HCT116 (cell line): ENCODE measurements at regions not wholly inside any gene's neighbourhood (a gene's known extent, or its start where the extent isn't known, plus 50 kb on each side); places are given as distances from the start of the nearest gene placed in this dataset.

Source experiments
- ATAC-seq: fragments of 200-7000 bp; cut with Tn5 transposase; 2 replicates; pipeline ENCODE4 v1.9.1; 2020; ENCODE audit warnings: mild to moderate bottlenecking, moderate library complexity
- BruUV-seq: library from RNA; stranded (reverse); fragments of 400-500 nt; replicated peaks from 2 replicates; lab custom pipeline; 2021; lab: Mats Ljungman, UMichigan
- CTCF ChIA-PET: fragments of 300-600 bp; sonication (Branson Sonifier 250); formaldehyde crosslinking; loops from one replicate; lab custom pipeline; 2021; ENCODE audit warnings: antibody characterized with exemption; lab: Charles Lee
- POLR2A ChIA-PET: fragments of 300-600, 350-600 bp; sonication (Branson Sonifier 250); formaldehyde crosslinking; loops from one replicate; lab custom pipeline; 2021; ENCODE audit warnings: antibody characterized with exemption; lab: Charles Lee
- RAD21 ChIA-PET, 2 experiments: fragments of 300-600 bp; sonication (Branson Sonifier 250); formaldehyde crosslinking; loops; one replicate each; lab custom pipeline; 2023; ENCODE audit warnings: low total read pairs in 2 of 2; ENCODE audit not compliant: uncharacterized antibody in 2 of 2, unreplicated experiment in 2 of 2, low non-redundant PET in 1 of 2; lab: Charles Lee
- DNase-seq: peaks from one replicate; pipeline ENCODE4 v3.0.0-alpha.2; 2010; ENCODE audit warnings: low read depth, low spot score
- H2AFZ ChIP-seq: fragments of 200-600 bp; shearing (Covaris generic), sonication (generic); 2 replicates; pipeline ENCODE4 v1.6.1; 2017; ENCODE audit warnings: low read depth, mixed run types, mixed read lengths, antibody characterized with exemption, low read length; ENCODE audit not compliant: poor library complexity, severe bottlenecking
- H3K27ac ChIP-seq: 2 replicates; pipeline ENCODE4 v1.5.1; 2012; ENCODE audit warnings: low read depth, low read length
- H3K27me3 ChIP-seq: fragments of 200-600 bp; sonication (generic); 2 replicates; pipeline ENCODE4 v1.6.1; 2016; ENCODE audit warnings: mixed run types, low read length, mixed read lengths; ENCODE audit not compliant: insufficient read depth
- H3K36me3 ChIP-seq, 2 experiments: fragments of 200-500 bp in 1 of 2; fragments of 200-600 bp in 1 of 2; sonication (Bioruptor generic) in 1 of 2; sonication (generic) in 1 of 2; 2 replicates each; pipeline versions ENCODE4 v1.5.1 to v1.6.1; 2014 to 2016; ENCODE audit warnings: low read length in 2 of 2, inconsistent platforms in 1 of 2, mixed read lengths in 1 of 2, mixed run types in 1 of 2; ENCODE audit not compliant: insufficient read depth in 2 of 2, control insufficient read depth in 1 of 2
- H3K4me1 ChIP-seq, 2 experiments: fragments of 200-600 bp in 1 of 2; sonication (generic) in 1 of 2; 2 replicates each; pipeline versions ENCODE4 v1.5.1 to v1.6.1; 2012 to 2017; ENCODE audit warnings: low read length in 2 of 2, inconsistent platforms in 1 of 2, mild to moderate bottlenecking in 1 of 2, mixed read lengths in 1 of 2, mixed run types in 1 of 2, moderate library complexity in 1 of 2; ENCODE audit not compliant: insufficient read depth in 2 of 2, control insufficient read depth in 1 of 2
- H3K4me2 ChIP-seq: fragments of 200-600 bp; sonication (generic); 2 replicates; pipeline ENCODE4 v1.6.1; 2017; ENCODE audit warnings: mixed run types, low read length, mixed read lengths
- H3K4me3 ChIP-seq, 2 experiments: fragments of 200-600 bp in 1 of 2; sonication (generic) in 1 of 2; replicated peaks in 1 of 2; 2 replicates each; pipeline ENCODE4 v1.5.1; 2011 to 2016; ENCODE audit warnings: low read length in 2 of 2, control low read depth in 1 of 2, low read depth in 1 of 2, mild to moderate bottlenecking in 1 of 2, mixed read lengths in 1 of 2, mixed run types in 1 of 2
- H3K79me2 ChIP-seq: fragments of 200-600 bp; sonication (generic); 2 replicates; pipeline ENCODE4 v1.6.1; 2017; ENCODE audit warnings: mild to moderate bottlenecking, mixed run types, low read length, moderate library complexity, mixed read lengths; ENCODE audit not compliant: insufficient read depth
- H3K9ac ChIP-seq: fragments of 200-600 bp; sonication (generic); 2 replicates; pipeline ENCODE4 v1.6.1; 2016; ENCODE audit warnings: low read length, mixed read lengths
- H3K9me2 ChIP-seq: fragments of 200-600 bp; sonication (generic), shearing (Covaris generic); 2 replicates; pipeline ENCODE4 v1.6.1; 2017; ENCODE audit warnings: mixed run types, mild to moderate bottlenecking, moderate library complexity; ENCODE audit not compliant: insufficient read depth
- H3K9me3 ChIP-seq, 2 experiments: fragments of 200-500 bp in 1 of 2; fragments of 200-600 bp in 1 of 2; sonication (Bioruptor generic) in 1 of 2; sonication (generic) in 1 of 2; 2 replicates each; pipeline ENCODE4 v1.6.1; 2014 to 2017; ENCODE audit warnings: low read length in 2 of 2, mixed read lengths in 2 of 2, inconsistent platforms in 1 of 2, low read depth in 1 of 2, mild to moderate bottlenecking in 1 of 2, mixed run types in 1 of 2, moderate library complexity in 1 of 2; ENCODE audit not compliant: control insufficient read depth in 1 of 2, insufficient read depth in 1 of 2
- H4K20me1 ChIP-seq: fragments of 200-600 bp; sonication (generic), shearing (Covaris generic); 2 replicates; pipeline ENCODE4 v1.6.1; 2017; ENCODE audit warnings: mixed run types, mild to moderate bottlenecking, moderate library complexity; ENCODE audit not compliant: insufficient read depth
- CBX3 ChIP-seq: IDR thresholded peaks from 2 replicates; pipeline ENCODE4 v1.6.1; 2012; ENCODE audit warnings: low read depth
- CEBPB ChIP-seq: IDR thresholded peaks from 2 replicates; pipeline ENCODE4 v1.6.1; 2012; ENCODE audit warnings: low read depth
- ELF1 ChIP-seq: IDR thresholded peaks from 2 replicates; pipeline ENCODE4 v1.6.1; 2012; ENCODE audit warnings: low read depth, borderline replicate concordance
- FOSL1 ChIP-seq: IDR thresholded peaks from 2 replicates; pipeline ENCODE4 v1.6.1; 2012; ENCODE audit warnings: low read depth
- JUND ChIP-seq: IDR thresholded peaks from 2 replicates; pipeline ENCODE4 v1.6.1; 2012
- POLR2AphosphoS5 ChIP-seq: IDR thresholded peaks from 2 replicates; pipeline ENCODE4 v1.6.1; 2011; ENCODE audit warnings: mild to moderate bottlenecking, low read depth, low read length, moderate library complexity
- SP1 ChIP-seq: IDR thresholded peaks from 2 replicates; pipeline ENCODE4 v1.6.1; 2012; ENCODE audit warnings: low read depth
- SRF ChIP-seq: IDR thresholded peaks from 2 replicates; pipeline ENCODE4 v1.6.1; 2012; ENCODE audit warnings: low read depth
- TCF7L2 ChIP-seq: IDR thresholded peaks from 2 replicates; pipeline ENCODE4 v1.7.0; 2011; ENCODE audit warnings: borderline replicate concordance, inconsistent platforms; ENCODE audit not compliant: insufficient read depth, insufficient read length; ENCODE audit errors: extremely low read depth
- ZFX ChIP-seq: fragments of 450-650 bp; IDR thresholded peaks from 2 replicates; pipeline ENCODE4 v1.6.1; 2017
- intact Hi-C: fragments of 100-400 bp; cut with micrococcal nuclease; formaldehyde crosslinking; loops from 2 replicates; pipeline ENCODE4 v1.10.0; 2022
- TF ChIP-seq, protein P1 (sequence below): IDR thresholded peaks from 2 replicates; pipeline ENCODE4 v1.6.1; 2012
- TF ChIP-seq, protein P2 (sequence below): IDR thresholded peaks from 2 replicates; pipeline ENCODE4 v1.6.1; 2012; ENCODE audit warnings: low read depth
- TF ChIP-seq, protein P3 (sequence below), 3 experiments: fragments of 200-600 bp in 1 of 3; sonication (generic) in 1 of 3; IDR thresholded peaks in 2 of 3; conservative IDR thresholded peaks in 1 of 3; 2 replicates each; pipeline ENCODE4 v1.5.1; 2012 to 2017; ENCODE audit warnings: low read depth in 2 of 3, low read length in 2 of 3, antibody characterized with exemption in 1 of 3, borderline replicate concordance in 1 of 3, control low read depth in 1 of 3, mild to moderate bottlenecking in 1 of 3, mixed read lengths in 1 of 3, mixed run types in 1 of 3, moderate library complexity in 1 of 3; ENCODE audit not compliant: insufficient read depth in 1 of 3
- TF ChIP-seq, protein P4 (sequence below): IDR thresholded peaks from 2 replicates; pipeline ENCODE4 v1.6.1; 2011; ENCODE audit warnings: mild to moderate bottlenecking, low read length, moderate library complexity; ENCODE audit not compliant: insufficient replicate concordance; ENCODE audit errors: extremely low read depth
- TF ChIP-seq, protein P5 (sequence below): IDR thresholded peaks from 2 replicates; pipeline ENCODE4 v1.6.1; 2012

DNA sequence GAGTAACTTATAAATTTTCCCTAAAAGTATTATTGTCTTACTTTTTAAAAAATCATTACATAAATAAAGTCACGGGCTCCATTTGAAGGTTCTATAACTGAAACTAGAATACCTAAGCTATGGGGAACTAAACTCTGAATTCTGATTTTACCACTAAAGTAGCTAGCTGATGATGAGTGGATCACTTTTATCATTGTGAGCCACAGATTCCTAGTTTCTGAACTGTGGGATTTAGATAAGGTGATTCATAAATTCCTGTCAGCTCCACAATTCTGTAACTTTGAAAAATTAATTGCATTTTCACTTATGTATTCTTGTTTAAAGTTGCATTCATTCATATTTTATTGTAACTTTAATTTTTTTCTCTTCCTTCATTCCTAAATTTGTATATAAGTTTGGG, 540.9 kb downstream of the GBA3 start:
- Histone ChIP-seq H3K4me3 (no peak overlapping the region), H3K4me1 (no peaks in the 10 kb centered on the region), H3K36me3 (no peaks in the 10 kb centered on the region), H3K9me3 (peaks cover 9 to 10% of the 10 kb centered on the region in 2 experiments; a peak in 2 of 4 replicates), H4K20me1 (no peaks in the 10 kb centered on the region), H2AFZ (no peak overlapping the region), H3K27ac (no peak overlapping the region), H3K9me2 (no peaks in the 10 kb centered on the region), H3K27me3 (no peaks in the 10 kb centered on the region), H3K9ac (no peak overlapping the region), H3K4me2 (no peak overlapping the region), H3K79me2 (no peaks in the 10 kb centered on the region)
- ChIA-PET POLR2A (no interaction called here), CTCF (no interaction called here), RAD21 (no interaction called here)
- BruUV-seq: no TSS peak
- intact Hi-C loops: no loop called here
- DNase-seq (no peak), ATAC-seq (no peak)
- TF ChIP-seq ZFX: no peak
- TF ChIP-seq, protein P1, sequence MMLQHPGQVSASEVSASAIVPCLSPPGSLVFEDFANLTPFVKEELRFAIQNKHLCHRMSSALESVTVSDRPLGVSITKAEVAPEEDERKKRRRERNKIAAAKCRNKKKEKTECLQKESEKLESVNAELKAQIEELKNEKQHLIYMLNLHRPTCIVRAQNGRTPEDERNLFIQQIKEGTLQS: no peak
- TF ChIP-seq, protein P2, sequence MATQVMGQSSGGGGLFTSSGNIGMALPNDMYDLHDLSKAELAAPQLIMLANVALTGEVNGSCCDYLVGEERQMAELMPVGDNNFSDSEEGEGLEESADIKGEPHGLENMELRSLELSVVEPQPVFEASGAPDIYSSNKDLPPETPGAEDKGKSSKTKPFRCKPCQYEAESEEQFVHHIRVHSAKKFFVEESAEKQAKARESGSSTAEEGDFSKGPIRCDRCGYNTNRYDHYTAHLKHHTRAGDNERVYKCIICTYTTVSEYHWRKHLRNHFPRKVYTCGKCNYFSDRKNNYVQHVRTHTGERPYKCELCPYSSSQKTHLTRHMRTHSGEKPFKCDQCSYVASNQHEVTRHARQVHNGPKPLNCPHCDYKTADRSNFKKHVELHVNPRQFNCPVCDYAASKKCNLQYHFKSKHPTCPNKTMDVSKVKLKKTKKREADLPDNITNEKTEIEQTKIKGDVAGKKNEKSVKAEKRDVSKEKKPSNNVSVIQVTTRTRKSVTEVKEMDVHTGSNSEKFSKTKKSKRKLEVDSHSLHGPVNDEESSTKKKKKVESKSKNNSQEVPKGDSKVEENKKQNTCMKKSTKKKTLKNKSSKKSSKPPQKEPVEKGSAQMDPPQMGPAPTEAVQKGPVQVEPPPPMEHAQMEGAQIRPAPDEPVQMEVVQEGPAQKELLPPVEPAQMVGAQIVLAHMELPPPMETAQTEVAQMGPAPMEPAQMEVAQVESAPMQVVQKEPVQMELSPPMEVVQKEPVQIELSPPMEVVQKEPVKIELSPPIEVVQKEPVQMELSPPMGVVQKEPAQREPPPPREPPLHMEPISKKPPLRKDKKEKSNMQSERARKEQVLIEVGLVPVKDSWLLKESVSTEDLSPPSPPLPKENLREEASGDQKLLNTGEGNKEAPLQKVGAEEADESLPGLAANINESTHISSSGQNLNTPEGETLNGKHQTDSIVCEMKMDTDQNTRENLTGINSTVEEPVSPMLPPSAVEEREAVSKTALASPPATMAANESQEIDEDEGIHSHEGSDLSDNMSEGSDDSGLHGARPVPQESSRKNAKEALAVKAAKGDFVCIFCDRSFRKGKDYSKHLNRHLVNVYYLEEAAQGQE: no peak
- no peak for TF ChIP-seq FOSL1
- TF ChIP-seq POLR2AphosphoS5: no peak
- no peak for TF ChIP-seq JUND
- TF ChIP-seq SP1: no peak
- TF ChIP-seq CBX3: no peak
- TF ChIP-seq, protein P3, sequence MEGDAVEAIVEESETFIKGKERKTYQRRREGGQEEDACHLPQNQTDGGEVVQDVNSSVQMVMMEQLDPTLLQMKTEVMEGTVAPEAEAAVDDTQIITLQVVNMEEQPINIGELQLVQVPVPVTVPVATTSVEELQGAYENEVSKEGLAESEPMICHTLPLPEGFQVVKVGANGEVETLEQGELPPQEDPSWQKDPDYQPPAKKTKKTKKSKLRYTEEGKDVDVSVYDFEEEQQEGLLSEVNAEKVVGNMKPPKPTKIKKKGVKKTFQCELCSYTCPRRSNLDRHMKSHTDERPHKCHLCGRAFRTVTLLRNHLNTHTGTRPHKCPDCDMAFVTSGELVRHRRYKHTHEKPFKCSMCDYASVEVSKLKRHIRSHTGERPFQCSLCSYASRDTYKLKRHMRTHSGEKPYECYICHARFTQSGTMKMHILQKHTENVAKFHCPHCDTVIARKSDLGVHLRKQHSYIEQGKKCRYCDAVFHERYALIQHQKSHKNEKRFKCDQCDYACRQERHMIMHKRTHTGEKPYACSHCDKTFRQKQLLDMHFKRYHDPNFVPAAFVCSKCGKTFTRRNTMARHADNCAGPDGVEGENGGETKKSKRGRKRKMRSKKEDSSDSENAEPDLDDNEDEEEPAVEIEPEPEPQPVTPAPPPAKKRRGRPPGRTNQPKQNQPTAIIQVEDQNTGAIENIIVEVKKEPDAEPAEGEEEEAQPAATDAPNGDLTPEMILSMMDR (IDR thresholded peaks at IDR 0.05 in 2 of 3, conservative IDR thresholded peaks at IDR 0.05 in 1 of 3; ENCODE audit: borderline replicate concordance in 1 of 3, insufficient read depth in 1 of 3, low read depth in 2 of 3, low read length in 2 of 3): no peak
- TF ChIP-seq ELF1: no peak
- TF ChIP-seq SRF: no peak
- TF ChIP-seq, protein P4, sequence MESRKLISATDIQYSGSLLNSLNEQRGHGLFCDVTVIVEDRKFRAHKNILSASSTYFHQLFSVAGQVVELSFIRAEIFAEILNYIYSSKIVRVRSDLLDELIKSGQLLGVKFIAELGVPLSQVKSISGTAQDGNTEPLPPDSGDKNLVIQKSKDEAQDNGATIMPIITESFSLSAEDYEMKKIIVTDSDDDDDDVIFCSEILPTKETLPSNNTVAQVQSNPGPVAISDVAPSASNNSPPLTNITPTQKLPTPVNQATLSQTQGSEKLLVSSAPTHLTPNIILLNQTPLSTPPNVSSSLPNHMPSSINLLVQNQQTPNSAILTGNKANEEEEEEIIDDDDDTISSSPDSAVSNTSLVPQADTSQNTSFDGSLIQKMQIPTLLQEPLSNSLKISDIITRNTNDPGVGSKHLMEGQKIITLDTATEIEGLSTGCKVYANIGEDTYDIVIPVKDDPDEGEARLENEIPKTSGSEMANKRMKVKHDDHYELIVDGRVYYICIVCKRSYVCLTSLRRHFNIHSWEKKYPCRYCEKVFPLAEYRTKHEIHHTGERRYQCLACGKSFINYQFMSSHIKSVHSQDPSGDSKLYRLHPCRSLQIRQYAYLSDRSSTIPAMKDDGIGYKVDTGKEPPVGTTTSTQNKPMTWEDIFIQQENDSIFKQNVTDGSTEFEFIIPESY: no peak
- TF ChIP-seq, protein P5, sequence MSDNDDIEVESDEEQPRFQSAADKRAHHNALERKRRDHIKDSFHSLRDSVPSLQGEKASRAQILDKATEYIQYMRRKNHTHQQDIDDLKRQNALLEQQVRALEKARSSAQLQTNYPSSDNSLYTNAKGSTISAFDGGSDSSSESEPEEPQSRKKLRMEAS: no peak
- no peak for TF ChIP-seq CEBPB
- TF ChIP-seq TCF7L2: no peak
